Neural progenitor cell (in vitro differentiated cells): ENCODE measurements at regions not wholly inside any gene's neighbourhood (a gene's known extent, or its start where the extent isn't known, plus 50 kb on each side); places are given as distances from the start of the nearest gene placed in this dataset.

Experiments
- EZH2 ChIP-seq: fragments of 200-600 bp; sonication (generic); IDR thresholded peaks from 2 replicates; pipeline ENCODE4 v1.6.1; 2017; ENCODE audit warnings: antibody characterized with exemption, mild to moderate bottlenecking, moderate library complexity
- EZH2phosphoT487 ChIP-seq: fragments of 200-600 bp; sonication (generic); IDR thresholded peaks from 2 replicates; pipeline ENCODE4 v1.6.1; 2017; ENCODE audit warnings: antibody characterized with exemption

GRCh38 chr18:65133610-65134009 lies 617.2 kb upstream of the CDH7 start:
- TF ChIP-seq EZH2phosphoT487 = no peak
- TF ChIP-seq EZH2 = no peak
